ENCODE measurements at regions not wholly inside any gene's neighbourhood (a gene's known extent, or its start where the extent isn't known, plus 50 kb on each side); places are given as distances from the start of the nearest gene placed in this dataset.

DNA sequence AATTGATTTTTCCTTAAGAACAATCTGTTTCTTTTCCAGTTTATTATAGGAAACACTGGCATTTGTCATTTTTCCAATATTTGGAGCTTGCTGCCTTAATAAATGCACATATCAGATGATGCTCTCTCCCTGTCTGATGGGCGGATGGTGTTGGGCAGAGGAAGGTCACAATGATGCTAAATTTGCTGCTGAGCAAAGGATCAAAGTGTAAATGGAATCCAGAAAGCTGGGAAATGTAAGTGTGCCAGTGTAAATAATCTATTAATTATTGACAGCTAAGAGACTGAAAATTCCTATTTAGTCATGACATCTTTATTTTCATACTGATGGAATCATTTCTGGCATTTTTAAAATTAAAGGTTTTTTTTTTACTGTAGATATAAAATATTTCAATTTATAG is 243.2 kb downstream of the PTBP2 start:
- no peak for DNase-seq (ENCODE audit: low read depth)

DNA sequence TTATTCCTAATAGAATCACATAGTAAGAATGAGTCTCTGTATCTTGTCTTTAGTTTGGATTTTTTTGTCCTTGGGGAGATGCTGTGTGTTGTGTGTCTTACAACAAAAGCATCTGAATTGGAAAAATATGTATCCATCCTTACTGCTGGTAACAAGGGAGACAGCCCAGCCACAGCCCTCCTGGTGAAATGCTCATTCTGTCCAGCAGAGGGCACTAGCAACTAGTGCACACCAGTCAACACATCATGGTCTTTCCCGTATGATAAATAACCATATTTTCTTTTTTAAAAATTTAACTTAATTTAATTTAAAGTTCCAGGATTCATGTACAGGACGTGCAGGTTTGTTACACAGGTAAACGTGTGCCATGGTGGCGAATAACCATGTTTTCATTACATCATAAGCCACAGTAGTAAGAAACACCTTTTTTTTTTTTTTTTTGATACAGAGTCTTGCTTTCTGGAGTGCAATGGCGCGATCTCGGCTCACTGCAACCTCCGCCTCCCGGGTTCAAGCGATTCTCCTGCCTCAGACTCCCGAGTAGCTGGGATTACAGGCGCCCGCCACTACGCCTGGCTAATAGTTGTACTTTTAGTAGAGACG is 245.1 kb downstream of the PTBP2 start:
- DNase-seq (ENCODE audit: low read depth), result peak; percentile 59

DNA sequence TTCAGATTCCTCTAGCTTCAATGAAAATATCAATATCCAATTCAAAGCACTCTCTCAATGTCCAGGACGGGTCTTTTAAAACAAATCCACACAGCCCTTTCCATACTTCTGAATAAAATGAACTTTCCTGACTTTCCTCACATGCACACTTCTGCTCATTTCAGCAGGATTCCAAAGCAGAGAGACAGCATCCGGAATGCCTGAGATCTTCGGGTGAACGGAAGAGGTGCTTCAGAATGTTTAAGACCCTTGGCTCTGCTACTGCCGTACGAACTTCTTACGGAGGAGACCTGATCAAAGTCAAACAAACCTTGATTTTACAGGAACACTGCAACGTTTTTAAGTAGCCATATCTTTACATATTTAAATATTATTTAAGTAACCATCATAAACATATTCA is 245.7 kb downstream of the PTBP2 start:
- no peak for DNase-seq (ENCODE audit: low read depth)

DNA sequence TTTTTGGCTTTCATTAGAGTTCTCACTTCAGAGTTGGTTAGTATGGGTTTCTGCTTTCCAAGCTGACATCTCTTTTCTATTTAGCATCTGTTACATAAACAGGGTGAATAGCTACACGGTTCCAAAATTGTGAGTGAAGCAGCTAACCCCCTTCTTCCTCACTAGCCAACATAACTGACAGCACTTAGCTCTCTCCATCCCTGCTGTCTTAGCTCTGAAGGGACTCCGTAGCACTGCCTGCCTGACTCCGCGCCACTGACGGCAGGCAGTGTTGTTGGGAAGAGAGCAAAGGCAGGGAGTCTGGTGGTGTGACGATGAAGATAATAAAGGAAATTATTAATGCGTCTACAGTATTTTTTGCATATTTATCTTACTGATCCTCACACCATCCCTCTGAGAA is 247.0 kb downstream of the PTBP2 start:
- no peak for DNase-seq (ENCODE audit: low read depth)

GRCh38 chr1:96968983-96969382 is 247.4 kb downstream of the PTBP2 start:
- no peak for DNase-seq (ENCODE audit: low read depth)

GRCh38 chr1:96969656-96970163 is 248.1 kb downstream of the PTBP2 start:
- no peak for DNase-seq (ENCODE audit: low read depth)

DNA sequence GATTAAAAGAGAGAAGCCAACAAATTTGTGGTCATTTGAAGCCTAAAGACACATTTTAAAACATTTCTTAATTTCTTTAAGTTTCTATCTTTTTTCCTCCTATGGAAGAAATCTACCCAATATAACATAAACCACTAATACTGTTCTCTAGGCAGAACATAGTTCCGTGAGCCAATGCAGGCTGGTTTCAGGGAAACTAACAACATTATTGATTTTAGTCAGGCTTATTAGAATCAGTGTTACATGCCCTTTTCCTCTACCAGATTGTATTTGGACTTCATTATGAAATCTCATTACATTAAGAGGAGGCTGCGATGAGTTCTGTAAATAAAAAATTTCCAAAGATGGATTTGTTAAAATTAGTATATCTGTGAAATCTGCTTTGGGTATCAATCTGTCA is 249.9 kb downstream of the PTBP2 start:
- DNase-seq (ENCODE audit: low read depth), result no peak

DNA sequence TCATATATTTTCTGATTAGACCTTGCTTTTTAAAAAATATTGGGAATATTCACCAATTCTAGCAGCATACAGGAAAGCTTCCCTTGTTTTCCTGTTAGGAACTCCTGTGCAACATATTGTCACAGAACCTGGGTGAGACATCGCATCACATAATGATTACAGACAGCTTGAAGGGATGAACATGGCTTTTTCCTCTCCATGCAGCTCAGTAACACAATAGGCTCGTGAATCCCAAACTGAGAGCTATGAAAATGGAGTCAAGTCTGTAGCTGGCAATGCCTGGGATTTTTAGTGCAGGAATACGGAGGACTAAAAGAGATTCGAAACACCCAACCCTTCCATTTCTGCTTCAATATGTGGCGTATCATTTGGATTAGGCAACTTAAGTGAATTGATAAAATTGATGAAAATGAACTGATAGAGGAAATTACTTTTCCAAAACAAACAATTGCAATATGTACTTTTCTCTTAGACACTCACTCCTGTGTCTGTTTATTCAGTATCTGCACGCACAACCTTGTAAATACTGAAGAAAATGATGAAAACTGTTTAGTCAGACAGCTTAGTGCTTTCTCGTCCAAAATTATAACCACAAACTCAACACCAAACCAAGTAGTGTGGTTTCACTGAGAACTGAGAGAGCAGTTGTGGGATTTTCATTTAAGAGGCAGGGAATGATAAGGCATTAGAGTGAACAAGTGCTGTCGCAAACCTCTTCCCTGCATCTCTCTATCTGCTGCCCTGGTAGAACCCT is 250.4 kb downstream of the PTBP2 start:
- no peak for DNase-seq (ENCODE audit: low read depth)

GRCh38 chr1:96973605-96974004 is 252.0 kb downstream of the PTBP2 start:
- no peak for DNase-seq (ENCODE audit: low read depth)

DNA sequence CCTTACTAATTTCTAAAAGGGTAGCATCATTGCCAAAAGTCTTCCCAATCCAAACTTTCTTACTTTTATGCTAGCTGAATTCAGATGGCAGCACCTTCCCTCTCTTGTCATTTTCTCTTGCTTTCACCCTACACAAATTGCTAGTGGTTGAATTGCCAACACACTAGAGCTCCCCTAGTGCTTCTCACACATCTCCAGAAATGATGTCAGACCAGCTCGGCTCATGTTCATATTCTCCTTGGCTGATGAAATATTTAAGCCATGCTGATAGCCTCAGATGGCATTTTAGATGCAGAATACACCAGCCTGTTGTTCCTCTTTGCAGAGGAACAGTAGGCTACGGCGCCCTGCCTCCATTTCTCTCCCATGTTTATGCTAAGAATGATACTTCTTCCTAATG is 256.9 kb downstream of the PTBP2 start:
- no peak for DNase-seq (ENCODE audit: low read depth)

GRCh38 chr1:96978901-96979300 is 257.3 kb downstream of the PTBP2 start:
- DNase-seq (ENCODE audit: low read depth), result no peak

GRCh38 chr1:96979304-96980268 is 258.0 kb downstream of the PTBP2 start:
- DNase-seq (ENCODE audit: low read depth), result no peak

DNA sequence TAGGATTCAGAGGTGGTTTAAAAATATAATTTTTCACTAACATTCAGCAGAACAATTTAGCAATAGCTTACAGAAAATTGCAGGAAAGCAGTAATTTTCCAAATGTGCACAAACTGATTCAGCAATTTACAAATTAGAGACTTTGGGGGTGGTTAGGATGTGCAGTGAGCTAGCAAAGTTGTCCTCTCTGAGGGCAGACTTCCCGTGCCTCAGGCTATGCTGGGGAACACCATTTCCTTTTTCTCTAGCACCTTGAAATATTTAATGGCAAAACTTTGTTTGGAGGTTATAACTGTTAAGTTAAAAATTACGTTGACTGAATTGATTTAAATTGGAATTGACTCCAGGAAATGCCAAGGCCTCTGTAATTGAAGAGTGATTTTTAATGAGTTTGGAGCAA is 258.9 kb downstream of the PTBP2 start:
- DNase-seq (ENCODE audit: low read depth), result no peak

DNA sequence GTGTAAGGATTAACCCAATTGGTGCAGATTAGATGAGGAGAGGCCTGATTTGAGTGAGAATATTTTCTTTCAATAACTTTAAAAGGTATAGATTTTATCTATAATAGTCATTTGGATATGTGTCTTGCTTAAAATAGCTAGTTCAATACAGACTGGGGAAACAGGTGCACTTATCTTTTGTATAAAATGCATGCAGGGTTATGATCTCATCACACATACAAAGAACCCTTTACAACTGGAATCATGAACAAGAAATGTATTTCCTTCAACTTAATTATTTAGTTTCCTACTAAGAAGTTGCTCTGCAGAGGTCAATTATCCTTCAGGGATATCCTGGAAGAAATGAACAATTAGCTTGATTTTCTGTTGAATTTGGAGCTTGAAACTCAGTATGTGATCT is 259.6 kb downstream of the PTBP2 start:
- no peak for DNase-seq (ENCODE audit: low read depth)

DNA sequence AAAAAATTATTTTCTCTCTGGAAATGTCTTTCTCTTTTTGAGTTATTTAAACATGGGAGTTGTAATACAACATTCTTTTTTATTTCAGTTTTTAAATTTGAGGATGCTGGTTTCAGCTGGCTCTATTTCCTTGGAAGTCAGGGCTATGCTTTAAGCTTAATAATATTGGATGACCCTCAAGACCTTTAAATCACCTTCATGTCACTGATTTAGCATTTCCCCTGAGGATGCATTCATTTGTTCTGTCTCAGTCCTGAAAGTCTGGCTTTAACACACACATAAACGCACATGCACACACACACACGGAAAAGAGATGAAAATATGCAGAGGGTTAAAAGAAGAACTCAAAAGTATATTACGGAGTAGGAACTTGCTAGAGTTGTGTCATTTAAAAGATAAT is 260.5 kb downstream of the PTBP2 start:
- no peak for DNase-seq (ENCODE audit: low read depth)

DNA sequence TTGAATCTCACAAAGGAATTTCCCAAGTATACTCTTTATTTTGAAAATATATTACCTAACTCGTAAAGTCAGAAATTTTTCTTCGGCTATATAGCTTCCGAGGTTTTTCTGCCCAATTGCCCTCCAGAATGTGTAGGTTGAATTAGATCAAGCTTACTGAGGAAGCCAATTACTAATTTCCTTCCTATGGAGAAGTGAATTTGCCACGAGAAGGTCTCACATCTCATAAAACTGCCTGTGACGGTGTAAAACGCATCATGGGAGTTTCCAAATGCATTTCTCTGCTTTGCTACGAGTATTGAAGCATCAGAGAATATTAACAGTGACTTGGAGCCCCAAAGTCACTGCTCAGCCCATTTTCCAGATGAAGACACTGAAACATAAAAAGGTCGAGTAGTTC is 262.3 kb downstream of the PTBP2 start:
- DNase-seq (ENCODE audit: low read depth), result no peak

DNA sequence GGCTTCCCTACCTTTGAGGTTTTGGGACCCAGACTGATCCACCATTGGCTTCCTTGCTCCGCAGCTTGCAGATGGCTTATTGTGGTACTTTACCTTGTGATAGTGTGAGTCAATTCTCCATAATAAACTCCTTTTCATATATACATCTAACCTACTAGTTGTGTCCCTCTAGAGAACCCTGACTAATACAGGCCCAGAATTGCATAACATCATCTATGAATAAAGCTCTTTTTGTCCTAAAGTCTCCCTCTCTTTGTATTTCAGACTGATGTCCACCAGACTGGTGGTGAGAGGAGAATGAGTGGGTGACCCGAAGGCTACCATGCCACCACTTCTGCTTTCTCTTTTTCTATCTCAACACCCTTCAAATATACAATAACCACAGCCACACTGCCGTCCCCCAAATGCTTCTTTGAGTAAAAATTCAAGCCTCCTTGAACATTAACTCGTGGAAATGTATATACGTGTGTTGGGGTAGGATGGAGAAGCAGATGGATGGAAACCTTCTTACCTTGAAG is 265.7 kb downstream of the PTBP2 start:
- DNase-seq (ENCODE audit: low read depth), result no peak

GRCh38 chr1:96989302-96989701 is 267.7 kb downstream of the PTBP2 start:
- no peak for DNase-seq (ENCODE audit: low read depth)

DNA sequence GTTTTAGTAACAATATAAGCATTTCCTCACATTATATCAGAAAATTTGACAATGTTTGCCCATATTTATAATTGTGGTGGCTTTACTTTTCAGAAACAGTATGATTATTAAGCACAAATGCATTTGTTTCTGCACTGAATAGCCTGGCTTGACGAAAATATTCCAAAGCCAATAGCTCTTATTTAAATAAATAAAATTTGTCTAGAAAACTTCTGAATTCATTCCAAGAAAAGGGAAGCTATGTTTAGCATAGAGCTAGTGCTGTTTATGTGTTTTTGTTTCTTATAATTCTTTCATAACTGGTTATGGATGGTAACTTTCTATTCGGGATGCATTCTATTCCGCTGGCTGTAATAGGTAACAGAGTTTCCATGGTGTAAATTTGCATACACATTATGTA is 268.6 kb downstream of the PTBP2 start:
- no peak for DNase-seq (ENCODE audit: low read depth)

GRCh38 chr1:96991261-96991660 is 269.7 kb downstream of the PTBP2 start:
- no peak for DNase-seq (ENCODE audit: low read depth)

DNA sequence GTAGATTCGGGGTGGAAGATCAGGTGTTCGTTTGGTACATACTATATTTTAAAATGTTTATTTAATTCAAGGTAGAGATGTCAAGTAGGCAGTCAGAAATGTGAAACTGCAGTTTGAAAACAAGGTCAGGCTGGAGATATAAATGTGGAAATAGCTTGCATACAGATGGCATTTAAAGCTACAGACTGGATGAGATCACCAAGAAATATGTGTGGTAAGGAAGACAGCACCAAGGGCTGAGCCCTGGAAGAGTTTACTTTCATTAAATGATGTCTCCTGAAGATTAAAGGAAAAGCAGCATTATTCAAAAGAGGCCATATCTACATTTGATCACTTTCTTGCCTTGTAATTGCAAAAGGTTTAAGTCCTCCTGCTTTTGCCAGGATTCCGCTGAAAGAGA is 271.3 kb downstream of the PTBP2 start:
- no peak for DNase-seq (ENCODE audit: low read depth)

GRCh38 chr1:96995351-96995750 is 273.8 kb downstream of the PTBP2 start:
- DNase-seq (ENCODE audit: low read depth), result no peak
